HG03108 (cell line): ENCODE measurements at regions not wholly inside any gene's neighbourhood (a gene's known extent, or its start where the extent isn't known, plus 50 kb on each side); places are given as distances from the start of the nearest gene placed in this dataset.
"Not testable (repeated sequence)": the region's sequence is repeated elsewhere in the genome, so short reads cannot be mapped to it uniquely, and the experiment has no call there.

ENCODE experiments used
- ATAC-seq: cut with Tn5 transposase; IDR thresholded peaks from one replicate; pipeline ENCODE4 v1.9.1; 2021; ENCODE audit warnings: moderate library complexity; ENCODE audit not compliant: unreplicated experiment

DNA sequence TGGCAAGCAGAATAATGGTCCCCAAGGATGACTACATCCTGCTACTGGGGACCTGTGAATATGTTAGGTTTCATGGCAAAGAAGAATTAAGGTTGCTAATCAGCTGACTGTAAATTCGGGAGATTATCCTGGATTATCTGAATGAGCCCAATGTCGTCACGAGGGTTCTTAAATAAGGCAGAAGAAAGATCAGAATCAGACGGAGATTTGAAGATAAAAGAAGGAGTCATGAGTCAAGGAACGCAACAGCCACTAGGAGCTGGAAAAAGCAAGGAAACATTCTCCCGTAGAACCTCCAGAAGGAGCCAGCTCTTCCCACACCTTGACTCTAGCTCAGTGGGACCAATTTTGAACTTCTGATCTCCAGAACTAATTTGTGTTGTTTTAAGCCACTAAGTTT lies 82.9 kb upstream of the APBB1IP start:
- ATAC-seq = no peak

DNA sequence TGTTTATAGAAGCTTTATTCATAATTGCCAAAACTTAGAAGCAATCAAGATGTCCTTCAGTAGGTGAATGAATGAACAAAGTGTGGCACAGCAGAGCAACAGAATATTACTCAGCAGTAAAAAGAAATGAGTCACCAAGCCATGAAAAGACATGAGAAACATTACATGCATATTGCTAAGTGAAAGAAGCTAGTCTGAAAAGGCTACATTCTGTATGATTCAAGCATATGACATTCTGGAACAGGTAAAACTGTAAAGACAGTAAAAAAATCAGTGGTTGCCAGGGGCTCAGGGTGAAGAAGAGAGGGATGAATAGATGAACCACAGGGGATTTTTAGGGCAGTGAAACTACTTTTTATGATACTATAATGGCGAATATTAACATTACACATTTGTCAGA lies 80.9 kb upstream of the APBB1IP start:
- ATAC-seq = no peak

DNA sequence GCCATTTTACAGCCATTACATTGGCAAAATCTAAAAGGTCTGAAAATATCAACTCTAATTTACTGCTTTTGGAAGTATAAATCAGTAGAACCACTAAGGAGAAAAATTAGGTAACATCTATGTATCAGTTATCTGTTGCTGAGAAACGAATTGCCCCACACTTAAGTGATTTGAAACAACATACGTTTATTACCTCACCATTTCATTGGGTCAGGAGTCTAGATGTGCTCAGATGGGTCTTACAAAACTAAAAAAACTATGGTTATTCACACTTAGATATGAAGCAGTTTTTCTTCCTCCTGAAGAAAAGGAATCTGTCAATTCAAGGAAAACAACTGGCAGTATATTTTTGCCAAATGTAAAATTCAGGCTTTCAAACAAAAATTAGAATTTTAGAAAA lies 80.1 kb upstream of the APBB1IP start:
- no peak for ATAC-seq

DNA sequence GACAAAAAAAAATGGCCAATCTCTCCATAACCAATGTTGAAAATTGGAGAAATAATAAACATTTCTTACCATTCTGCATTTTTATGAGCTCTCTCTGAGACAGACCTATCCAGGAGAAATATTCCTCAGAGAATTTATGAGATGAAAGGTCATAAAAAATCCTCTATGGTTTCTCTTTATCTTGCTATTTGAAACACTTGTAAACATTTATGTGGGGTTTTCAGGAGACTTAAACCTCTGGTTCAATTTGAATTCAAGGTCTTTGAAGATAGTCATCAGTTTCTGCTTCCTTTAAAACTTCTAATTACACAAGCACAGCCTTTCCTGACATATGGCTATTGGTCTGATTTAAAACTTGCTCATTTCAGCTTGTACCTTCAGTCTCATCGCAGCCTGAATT lies 78.5 kb upstream of the APBB1IP start:
- no peak for ATAC-seq

DNA sequence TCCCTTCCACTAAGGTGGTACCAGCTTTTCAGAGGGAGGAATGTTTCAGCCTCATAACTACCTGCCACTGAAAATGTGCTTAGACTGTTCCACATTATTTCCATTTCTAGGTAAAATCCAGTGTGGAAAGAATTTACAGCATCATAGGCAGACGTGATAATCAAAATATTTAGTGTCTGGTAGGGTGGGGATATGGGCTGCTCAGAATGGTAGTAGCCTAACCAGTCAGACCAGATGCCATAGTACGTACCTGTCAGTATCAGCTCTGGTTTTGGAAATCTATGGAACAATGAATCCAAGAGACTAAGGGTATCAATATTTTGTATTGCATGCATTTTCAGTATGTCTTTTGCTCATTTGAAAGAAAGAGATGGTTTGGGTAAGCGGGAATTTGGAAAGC lies 76.8 kb upstream of the APBB1IP start:
- no peak for ATAC-seq

DNA sequence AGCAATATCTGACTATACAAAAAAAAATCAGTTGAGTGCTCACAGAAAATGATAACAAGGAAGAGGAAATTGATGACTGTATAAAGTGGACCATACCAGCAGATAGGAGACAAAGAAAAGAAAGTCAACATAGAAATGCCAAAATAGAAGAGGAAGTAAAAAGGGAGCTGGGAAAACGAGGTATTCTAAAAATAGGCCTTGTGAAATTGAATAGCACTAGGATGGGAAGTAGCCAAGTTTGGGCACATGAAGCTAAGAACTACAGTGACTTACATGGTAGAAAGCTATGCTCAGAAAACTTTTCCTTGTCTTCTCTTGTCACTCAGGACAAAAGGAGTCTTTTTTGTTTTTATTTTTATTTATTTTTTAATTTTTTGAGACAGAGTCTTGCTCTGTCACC lies 76.2 kb upstream of the APBB1IP start:
- no peak for ATAC-seq

DNA sequence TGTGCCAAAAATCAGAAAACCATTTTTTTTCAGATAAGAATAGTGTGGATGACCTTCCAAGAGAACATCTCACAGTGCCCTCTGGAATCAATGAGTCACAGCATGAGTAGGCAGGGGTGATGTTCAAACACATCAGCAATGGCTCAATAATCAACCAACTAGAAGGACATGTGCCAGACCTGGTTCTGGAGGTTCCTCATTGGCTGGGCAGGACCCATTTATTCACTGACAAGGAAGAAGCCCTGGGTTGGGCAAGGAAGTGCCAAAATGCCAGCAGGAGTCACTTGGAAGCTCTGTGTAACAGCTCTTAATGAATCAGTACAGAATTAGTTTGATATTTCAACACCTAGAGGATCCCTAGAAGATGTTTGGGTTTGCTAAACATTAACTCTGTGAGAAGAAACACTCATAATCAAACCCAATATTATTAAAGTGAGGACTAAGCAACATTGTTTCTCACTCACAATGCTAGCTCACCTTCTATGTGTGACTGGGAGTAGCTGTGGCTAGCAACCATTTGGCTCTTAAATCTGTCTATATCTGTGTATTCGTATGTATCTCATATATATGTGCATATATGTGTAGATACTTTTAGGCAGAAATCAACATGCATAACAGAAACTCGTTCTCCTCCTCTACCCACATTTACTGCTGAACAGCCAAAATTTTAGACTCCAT lies 72.3 kb upstream of the APBB1IP start:
- no peak for ATAC-seq

DNA sequence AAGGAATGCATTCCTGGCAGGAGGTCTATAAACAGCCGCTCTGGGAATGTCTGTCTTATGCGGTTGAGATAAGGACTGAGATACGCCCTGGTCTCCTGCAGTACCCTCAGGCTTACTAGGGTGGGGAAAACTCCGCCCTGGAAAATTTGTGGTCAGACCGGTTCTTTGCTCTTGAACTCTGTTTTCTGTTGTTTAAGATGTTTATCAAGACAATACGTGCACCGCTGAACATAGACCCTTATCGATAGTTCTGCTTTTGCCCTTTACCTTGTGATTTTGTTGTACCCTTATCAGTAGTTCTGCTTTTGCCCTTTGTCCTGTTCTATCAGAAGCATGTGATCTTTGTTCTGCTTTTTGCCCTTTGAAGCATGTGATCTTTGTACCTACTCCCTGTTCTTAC lies 71.1 kb upstream of the APBB1IP start:
- not testable (repeated sequence) for ATAC-seq

DNA sequence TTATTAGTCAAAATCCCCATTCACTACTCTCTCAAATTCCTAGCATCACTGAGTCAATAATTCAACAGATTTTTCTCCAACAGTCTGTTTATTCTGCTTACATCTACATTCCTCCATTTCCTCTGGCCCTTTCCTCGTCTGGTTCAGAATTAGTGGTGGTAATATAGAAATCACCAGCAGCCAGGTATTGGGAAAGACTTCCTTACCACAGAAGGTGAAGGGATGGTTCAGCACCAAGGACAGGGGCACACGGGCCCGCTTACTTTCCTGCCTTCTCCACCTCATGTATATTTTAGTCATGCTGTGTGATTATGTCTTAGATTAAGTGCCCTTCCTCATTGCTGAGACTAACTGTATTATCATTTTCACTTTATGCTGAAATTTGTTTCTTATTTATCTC lies 70.4 kb upstream of the APBB1IP start:
- ATAC-seq = no peak

DNA sequence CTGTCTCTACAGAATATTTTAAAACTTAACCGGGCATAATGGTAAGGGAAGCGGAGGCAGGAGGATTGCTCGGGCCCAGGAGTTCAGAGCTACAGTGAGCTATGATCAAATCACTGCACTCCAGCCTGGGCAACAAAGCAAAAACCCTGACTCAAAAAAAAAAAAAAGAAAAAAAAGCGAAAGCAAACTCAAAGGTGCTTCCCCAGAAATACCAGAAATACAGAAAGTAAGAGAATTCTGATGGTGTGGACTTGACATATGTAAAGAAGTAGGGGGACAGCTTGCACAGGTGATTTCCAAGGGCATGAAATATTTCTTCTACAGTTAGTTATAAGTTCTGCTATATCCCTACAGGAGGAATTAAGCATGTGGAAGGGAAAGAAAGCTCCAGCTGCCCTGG lies 69.7 kb upstream of the APBB1IP start:
- ATAC-seq = peak; percentile 39

DNA sequence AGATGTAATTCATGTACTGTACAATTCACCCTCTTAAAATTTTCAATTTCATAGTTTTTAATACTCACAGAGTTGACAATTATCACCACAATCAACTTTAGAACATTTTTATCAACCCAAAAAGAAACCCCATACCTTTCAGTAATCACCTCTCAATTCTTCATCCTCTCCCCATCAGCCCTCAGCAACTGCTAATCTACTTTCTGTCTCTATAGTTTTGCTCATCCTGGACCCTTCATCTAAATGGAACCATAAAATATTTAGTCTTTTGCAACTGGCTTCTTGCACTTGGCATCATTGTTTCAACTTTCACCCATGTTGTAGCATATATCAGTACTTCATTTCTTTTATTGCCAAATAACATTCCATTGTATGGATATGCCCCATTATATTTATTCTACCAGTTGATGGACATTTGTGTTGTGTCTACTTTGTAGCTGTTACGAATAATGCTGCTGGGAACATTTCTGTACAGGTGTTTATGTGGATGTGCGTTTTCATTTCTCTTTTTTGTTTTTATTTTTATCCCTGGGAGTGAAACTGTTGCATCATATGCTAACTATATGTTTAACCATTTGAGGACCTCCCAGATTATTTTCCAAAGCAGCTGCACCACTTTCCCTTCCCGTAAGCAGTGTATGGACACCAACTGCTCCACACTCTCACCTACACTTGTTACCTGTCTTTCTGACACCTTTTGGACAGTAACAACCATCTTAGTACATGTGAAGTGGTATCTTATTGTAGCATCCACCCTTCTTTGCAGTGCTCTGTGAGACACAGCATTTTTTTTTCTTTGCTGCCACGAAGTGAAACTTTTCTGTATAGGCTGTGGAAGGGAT lies 65.4 kb upstream of the APBB1IP start:
- ATAC-seq = peak; percentile 65

DNA sequence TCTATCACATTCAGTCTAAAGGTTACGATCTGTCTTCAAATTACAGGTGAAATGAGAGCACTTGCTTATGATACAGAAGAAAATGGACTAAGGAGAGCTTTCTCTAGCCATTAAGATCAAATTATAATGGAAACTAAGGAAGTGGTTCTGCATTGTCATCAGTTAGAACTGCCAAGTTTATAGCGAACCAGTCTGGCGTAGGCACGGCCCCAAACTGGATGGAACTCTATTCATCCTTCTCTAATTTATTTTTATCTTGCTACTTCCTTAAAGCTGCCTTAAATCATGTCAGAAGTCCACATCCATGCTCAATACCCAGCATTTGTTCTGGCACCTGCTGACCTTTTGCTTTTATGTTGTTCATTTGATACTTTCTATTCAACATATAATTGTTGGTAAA lies 63.7 kb upstream of the APBB1IP start:
- ATAC-seq = no peak

DNA sequence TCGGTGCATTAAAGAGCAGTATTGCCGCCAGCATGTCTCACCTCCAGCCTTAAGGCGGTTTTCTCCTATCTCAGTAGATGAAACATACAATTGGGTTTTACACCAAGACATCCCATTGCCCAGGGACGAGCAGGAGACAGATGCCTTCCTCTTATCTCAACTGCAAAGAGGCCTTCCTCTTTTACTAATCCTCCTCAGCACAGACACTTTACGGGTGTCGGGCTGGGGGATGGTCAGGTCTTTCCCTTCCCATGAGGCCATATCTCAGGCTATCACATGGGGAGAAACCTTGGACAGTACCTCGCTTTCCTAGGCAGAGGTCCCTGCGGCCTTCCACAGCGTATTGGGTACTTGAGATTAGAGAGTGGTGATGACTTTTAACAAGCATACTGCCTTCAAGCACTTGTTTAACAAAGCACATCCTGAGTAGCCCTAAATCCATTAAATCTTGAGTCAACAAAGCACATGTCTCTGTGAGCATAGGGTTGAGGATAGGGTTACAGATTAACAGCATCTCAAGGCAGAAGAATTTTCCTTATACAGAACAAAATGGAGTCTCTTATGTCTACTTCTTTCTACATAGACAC lies 60.8 kb upstream of the APBB1IP start:
- not testable (repeated sequence) for ATAC-seq

DNA sequence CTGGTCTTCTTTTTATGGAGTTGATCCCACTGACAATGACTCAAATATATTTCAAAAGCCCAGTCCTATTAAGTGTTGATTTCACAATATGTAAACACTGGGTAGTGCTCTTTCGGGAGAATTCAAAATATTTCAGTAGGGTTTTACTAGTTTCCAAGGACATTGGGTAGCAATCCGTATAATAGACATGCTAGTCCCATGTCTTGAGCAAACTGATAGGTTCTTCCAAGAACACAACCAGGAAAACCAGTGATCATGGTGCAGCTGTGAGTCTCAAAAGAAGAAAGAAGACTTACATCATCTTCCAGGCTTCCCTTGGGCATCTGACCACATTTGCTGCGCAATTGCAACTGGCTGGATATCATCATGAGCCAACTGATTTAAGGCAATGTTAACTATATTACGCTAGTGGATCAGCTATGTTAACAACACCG lies 59.3 kb upstream of the APBB1IP start:
- ATAC-seq = no peak

DNA sequence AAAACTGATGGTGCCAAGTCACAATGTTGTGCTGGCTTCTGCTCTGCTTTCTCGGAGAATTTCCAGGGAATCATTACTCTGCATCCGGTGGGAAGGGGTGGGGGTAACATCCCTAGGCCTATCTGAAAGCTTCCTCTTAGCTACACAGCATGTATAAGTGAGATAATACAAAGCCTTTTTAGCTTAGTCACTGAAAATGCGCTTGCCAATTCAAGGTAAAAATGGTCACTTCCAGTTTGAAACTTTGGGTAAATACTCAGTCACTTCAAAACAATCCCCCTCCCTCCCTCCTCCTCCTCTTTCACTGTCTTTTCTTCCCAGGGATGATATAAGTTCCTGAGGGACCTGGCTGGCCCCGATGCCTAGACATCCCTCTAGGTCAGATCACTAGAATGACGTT lies 57.3 kb upstream of the APBB1IP start:
- no peak for ATAC-seq

DNA sequence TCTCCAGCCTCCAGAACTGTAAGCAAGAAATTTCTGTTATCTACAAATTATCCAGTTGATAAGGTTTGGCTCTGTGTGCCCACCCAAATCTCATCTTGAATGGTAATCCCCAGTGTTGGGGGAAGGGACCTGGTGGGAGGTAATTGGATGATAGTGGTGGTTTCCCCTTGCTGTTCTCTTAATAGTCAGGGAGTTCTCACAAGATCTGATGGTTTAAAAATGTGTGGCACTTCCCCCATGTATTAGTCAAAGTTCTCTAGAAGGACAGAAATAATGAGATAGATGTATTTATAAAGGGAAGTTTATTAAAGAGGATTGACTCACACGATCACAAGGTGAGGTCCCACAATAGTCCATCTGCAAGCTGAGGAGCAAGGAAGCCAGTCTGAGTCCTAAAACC lies 56.2 kb upstream of the APBB1IP start:
- no peak for ATAC-seq

DNA sequence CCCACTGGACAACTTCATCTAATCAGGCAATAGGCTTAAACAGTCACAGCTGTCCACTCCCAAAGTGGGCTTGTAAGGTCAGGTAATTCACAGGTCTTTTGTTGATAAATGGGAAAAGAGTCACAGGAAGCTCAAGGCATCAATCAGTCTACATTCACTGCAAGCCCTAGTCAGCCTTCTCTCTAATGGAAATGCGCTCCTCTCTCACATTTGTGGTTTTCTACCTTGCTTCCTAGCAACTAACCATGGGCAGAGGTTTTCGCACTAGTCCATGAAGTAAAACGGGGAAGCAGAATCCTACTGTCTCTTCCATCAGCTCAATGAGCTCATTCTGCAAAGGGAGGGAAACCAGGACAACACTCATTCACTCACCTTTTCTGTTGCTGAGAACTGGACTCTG lies 53.5 kb upstream of the APBB1IP start:
- ATAC-seq = no peak

DNA sequence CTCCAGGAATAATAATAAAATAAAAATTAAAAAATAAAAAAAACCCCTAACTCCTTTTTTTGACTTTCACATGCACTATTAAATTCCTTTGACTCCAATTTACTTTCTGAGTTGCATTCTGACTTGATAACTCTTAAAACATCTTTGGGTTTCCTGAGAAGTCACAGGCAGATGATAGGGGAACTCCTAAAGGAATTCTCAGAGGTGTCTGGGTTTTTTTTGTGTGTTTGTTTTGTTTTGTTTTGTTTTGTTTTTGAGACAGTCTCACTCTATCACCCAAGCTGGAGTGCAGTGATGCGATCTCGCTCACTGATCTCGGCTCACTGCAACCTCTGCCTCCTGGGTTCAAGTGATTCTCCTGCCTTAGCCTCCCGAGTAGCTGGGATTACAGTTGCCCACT lies 52.7 kb upstream of the APBB1IP start:
- peak; percentile 43 for ATAC-seq

DNA sequence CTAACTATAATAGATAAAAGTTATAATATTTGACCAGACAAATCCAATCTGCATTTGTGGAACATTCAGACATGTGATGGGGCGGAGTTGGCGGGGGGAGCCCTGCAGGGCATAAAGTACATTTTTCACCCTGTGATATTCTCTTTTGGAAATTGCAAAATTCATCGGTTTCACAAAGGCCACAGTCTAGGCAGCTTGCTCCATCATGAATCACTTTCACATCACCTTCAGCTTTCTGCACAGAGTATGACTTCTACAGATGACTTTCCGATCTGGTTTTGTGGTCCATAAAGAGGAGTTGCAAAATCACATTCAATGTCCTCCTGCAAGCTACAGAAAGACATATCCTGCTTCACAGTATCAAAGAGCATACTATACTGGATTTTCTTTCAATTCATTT lies 51.4 kb upstream of the APBB1IP start:
- no peak for ATAC-seq
